HepG2 (cell line): ENCODE measurements at regions not wholly inside any gene's neighbourhood (a gene's known extent, or its start where the extent isn't known, plus 50 kb on each side); places are given as distances from the start of the nearest gene placed in this dataset.

ENCODE experiments used
- ATAC-seq: fragments of 200-7000 bp; cut with Tn5 transposase; 3 replicates; pipeline ENCODE4 v1.9.1; 2020; ENCODE audit warnings: mild to moderate bottlenecking, moderate library complexity
- BruUV-seq: library from RNA; stranded (reverse); fragments of 400-500 nt; replicated peaks from 2 replicates; lab custom pipeline; 2021; lab: Mats Ljungman, UMichigan
- CTCF ChIA-PET: fragments of 300-600 bp; formaldehyde crosslinking; extraction: SDS; loops from one replicate; lab custom pipeline; 2021; ENCODE audit warnings: low total read pairs, inconsistent platforms, low intra/inter-chr PET ratio; lab: Yijun Ruan, JAX
- POLR2A ChIA-PET: fragments of 350-600 bp; sonication (Branson Sonifier 250); formaldehyde crosslinking; loops from one replicate; lab custom pipeline; 2020; ENCODE audit warnings: antibody characterized with exemption, inconsistent platforms; lab: Yijun Ruan, JAX
- DNase-seq: peaks from one replicate; pipeline ENCODE4 v3.0.0-alpha.2; 2015; ENCODE audit warnings: low spot score
- FAIRE-seq: peaks from 3 replicates; lab custom pipeline; 2011; peaks lifted over from hg19 to GRCh38; lab: Jason Lieb, UNC
- H2AFZ ChIP-seq: one replicate; pipeline ENCODE4 v1.6.1; 2011; ENCODE audit warnings: low read length, inconsistent platforms
- H3K27ac ChIP-seq: fragments of 300-600 bp; 3 replicates; pipeline ENCODE4 v1.8.0; 2011; ENCODE audit warnings: mixed run types, mild to moderate bottlenecking, mixed read lengths, low read length, inconsistent platforms; ENCODE audit not compliant: insufficient read depth; ENCODE audit errors: extremely low read length
- H3K27me3 ChIP-seq, 2 experiments: fragments of 200-600 bp in 1 of 2; 2 replicates in 1 of 2; 3 replicates in 1 of 2; pipeline versions ENCODE4 v1.6.0 to v1.8.0; 2011; ENCODE audit warnings: low read length in 2 of 2, mild to moderate bottlenecking in 2 of 2, moderate library complexity in 2 of 2, inconsistent platforms in 1 of 2; ENCODE audit not compliant: insufficient read depth in 2 of 2, control insufficient read depth in 1 of 2
- H3K36me3 ChIP-seq, 2 experiments: fragments of 200-600 bp in 1 of 2; replicated peaks in 1 of 2; 2 replicates in 1 of 2; 3 replicates in 1 of 2; pipeline versions ENCODE4 v1.5.1 to v1.8.0; 2011; ENCODE audit warnings: low read length in 2 of 2, inconsistent platforms in 1 of 2; ENCODE audit not compliant: insufficient read depth in 2 of 2, control insufficient read depth in 1 of 2
- H3K4me1 ChIP-seq: 2 replicates; pipeline ENCODE4 v1.5.1; 2012; ENCODE audit warnings: low read length, inconsistent platforms; ENCODE audit not compliant: insufficient read depth
- H3K4me2 ChIP-seq: 2 replicates; pipeline ENCODE4 v1.6.0; 2011; ENCODE audit warnings: low read depth, low read length, inconsistent platforms
- H3K4me3 ChIP-seq, 3 experiments: fragments of 200-600 bp in 1 of 3; sonication (generic), shearing (Covaris generic) in 1 of 3; replicated peaks in 1 of 3; 2 replicates each; pipeline ENCODE4 v1.5.1; 2011 to 2016; ENCODE audit warnings: low read length in 3 of 3, inconsistent platforms in 2 of 3, low read depth in 2 of 3, mild to moderate bottlenecking in 2 of 3, control low read depth in 1 of 3, mixed read lengths in 1 of 3; ENCODE audit not compliant: insufficient read depth in 1 of 3
- H3K79me2 ChIP-seq: one replicate; pipeline ENCODE4 v1.6.1; 2011; ENCODE audit warnings: low read length, inconsistent platforms; ENCODE audit not compliant: insufficient read depth
- H3K9ac ChIP-seq: 2 replicates; pipeline ENCODE4 v1.6.0; 2011; ENCODE audit warnings: mild to moderate bottlenecking, low read depth, low read length, inconsistent platforms; ENCODE audit not compliant: insufficient read depth
- H3K9me3 ChIP-seq: 2 replicates; pipeline ENCODE4 v1.5.1; 2012; ENCODE audit warnings: mild to moderate bottlenecking, low read length
- H4K20me1 ChIP-seq: 2 replicates; pipeline ENCODE4 v1.6.0; 2011; ENCODE audit warnings: inconsistent platforms, mild to moderate bottlenecking, low read length, moderate library complexity; ENCODE audit not compliant: insufficient read depth
- FIP1L1 ChIP-seq: fragments of 200-400 bp; formaldehyde crosslinking; IDR thresholded peaks from 2 replicates; pipeline ENCODE4 v1.6.1; 2018; ENCODE audit warnings: low read depth, mild to moderate bottlenecking, low read length, moderate library complexity, borderline replicate concordance; ENCODE audit not compliant: insufficient read depth
- HNF4A ChIP-seq: sonication (generic); formaldehyde crosslinking; IDR thresholded peaks from 2 replicates; pipeline ENCODE4 v1.4.0; 2020; ENCODE audit warnings: missing genetic modification reagents
- HNRNPK ChIP-seq: fragments of 200-400 bp; formaldehyde crosslinking; IDR thresholded peaks from 2 replicates; pipeline ENCODE4 v1.6.1; 2018; ENCODE audit warnings: low read length, low read depth, moderate library complexity, mild to moderate bottlenecking; ENCODE audit not compliant: poor library complexity, severe bottlenecking
- KAT2B ChIP-seq: fragments of 150-350 bp; IDR thresholded peaks from 2 replicates; pipeline ENCODE4 v1.6.1; 2014; ENCODE audit warnings: low read depth, low read length, borderline replicate concordance
- KDM2A ChIP-seq: sonication (generic); formaldehyde crosslinking; IDR thresholded peaks from 2 replicates; pipeline ENCODE4 v1.4.0; 2020; ENCODE audit warnings: low read depth, missing genetic modification reagents, borderline replicate concordance
- PAX8 ChIP-seq: sonication (generic); formaldehyde crosslinking; IDR thresholded peaks from 2 replicates; pipeline ENCODE4 v1.8.0; 2022; ENCODE audit warnings: mild to moderate bottlenecking, missing genetic modification reagents, borderline replicate concordance
- RBAK ChIP-seq: sonication (generic); formaldehyde crosslinking; IDR thresholded peaks from 2 replicates; pipeline ENCODE4 v1.5.1; 2020; ENCODE audit warnings: mild to moderate bottlenecking, missing genetic modification reagents
- RCOR2 ChIP-seq: IDR thresholded peaks from 2 replicates; pipeline ENCODE4 v1.6.1; 2016; ENCODE audit warnings: missing biosample characterization, missing genetic modification reagents
- SALL1 ChIP-seq: sonication (generic); formaldehyde crosslinking; IDR thresholded peaks from 2 replicates; pipeline ENCODE4 v1.8.0; 2022; ENCODE audit warnings: mild to moderate bottlenecking, missing genetic modification reagents
- THAP11 ChIP-seq: IDR thresholded peaks from 2 replicates; pipeline ENCODE4 v1.6.1; 2016; ENCODE audit warnings: missing biosample characterization, missing genetic modification reagents
- THAP7 ChIP-seq: sonication (generic); formaldehyde crosslinking; IDR thresholded peaks from 2 replicates; pipeline ENCODE4 v1.8.1; 2023; ENCODE audit warnings: mild to moderate bottlenecking, missing genetic modification reagents
- ZFP37 ChIP-seq: sonication (generic); formaldehyde crosslinking; IDR thresholded peaks from 2 replicates; pipeline ENCODE4 v1.4.0; 2020; ENCODE audit warnings: missing genetic modification reagents, borderline replicate concordance
- ZNF430 ChIP-seq: sonication (generic); formaldehyde crosslinking; IDR thresholded peaks from 2 replicates; pipeline ENCODE4 v1.9.0; 2021; ENCODE audit warnings: mild to moderate bottlenecking, missing genetic modification reagents
- ZNF75D ChIP-seq: sonication (generic); formaldehyde crosslinking; IDR thresholded peaks from 2 replicates; pipeline ENCODE4 v1.8.1; 2023; ENCODE audit warnings: missing genetic modification reagents, mild to moderate bottlenecking, borderline replicate concordance
- ZNF782 ChIP-seq: sonication (generic); formaldehyde crosslinking; IDR thresholded peaks from 2 replicates; pipeline ENCODE4 v1.4.0; 2020; ENCODE audit warnings: missing genetic modification reagents, mild to moderate bottlenecking, borderline replicate concordance
- ZNF800 ChIP-seq: sonication (generic); formaldehyde crosslinking; IDR thresholded peaks from 2 replicates; pipeline ENCODE4 v1.4.0; 2020; ENCODE audit warnings: missing genetic modification reagents
- WGBS: methylation state at CpG from one replicate; pipeline ENCODE4 v1.1.6; 2017; ENCODE audit warnings: low lambda C conversion rate; 5-methylcytosine and 5-hydroxymethylcytosine counted together
- in situ Hi-C: cut with HindIII; loops from 2 replicates; pipeline ENCODE4 v1.10.0; 2017; ENCODE audit warnings: low pct_unique_long_range_greater_than_20kb; ENCODE audit not compliant: extremely low pct_ligation_motif_present
- intact Hi-C: fragments of 100-400 bp; cut with micrococcal nuclease; formaldehyde crosslinking; loops from one replicate; pipeline ENCODE4 v1.10.0; 2022; ENCODE audit not compliant: unreplicated experiment
- TF ChIP-seq, protein P1 (sequence below): sonication (generic); formaldehyde crosslinking; IDR thresholded peaks from 2 replicates; pipeline ENCODE4 v1.8.1; 2022; ENCODE audit warnings: low read depth, mild to moderate bottlenecking, missing genetic modification reagents

DNA sequence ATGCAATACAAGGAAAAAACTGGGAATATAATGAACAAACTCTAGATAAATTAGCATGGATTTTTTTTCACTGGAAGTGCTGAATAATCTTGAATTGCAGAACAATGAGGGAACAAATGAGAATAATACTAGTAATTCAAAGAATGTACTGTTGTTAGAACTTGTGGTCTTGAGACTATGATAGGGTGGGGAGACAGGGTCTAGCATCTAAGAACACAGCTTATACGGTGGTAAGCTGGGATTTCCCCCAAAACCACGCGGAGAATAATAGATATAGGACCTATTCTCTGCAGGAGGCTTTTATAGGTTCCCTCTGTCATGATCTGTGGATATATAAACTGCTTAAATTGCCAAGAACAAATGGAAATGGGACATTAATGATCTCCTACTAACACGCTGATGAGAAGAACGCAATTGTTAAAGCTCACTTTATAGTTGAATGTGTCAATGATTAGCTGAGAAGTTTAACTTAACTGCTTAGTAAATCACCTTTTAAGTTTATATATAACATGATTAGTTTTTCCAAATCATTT, 692.3 kb downstream of the ZPLD1 start:
- no peak overlapping the region for H2AFZ ChIP-seq
- no peaks in the 10 kb centered on the region for H4K20me1 ChIP-seq
- TF ChIP-seq ZNF75D (CRISPR knock-in tag) = no peak
- no peak for TF ChIP-seq ZNF800 (CRISPR knock-in tag)
- TF ChIP-seq SALL1 (CRISPR knock-in tag) = no peak
- TF ChIP-seq RBAK (CRISPR knock-in tag) = no peak
- no peak for TF ChIP-seq THAP11 (CRISPR knock-in tag)
- no peak for TF ChIP-seq RCOR2 (CRISPR knock-in tag)
- TF ChIP-seq KDM2A = no peak
- no peak for TF ChIP-seq HNRNPK
- TF ChIP-seq ZFP37 (CRISPR knock-in tag) = no peak
- no peak for TF ChIP-seq FIP1L1
- TF ChIP-seq, protein P1, sequence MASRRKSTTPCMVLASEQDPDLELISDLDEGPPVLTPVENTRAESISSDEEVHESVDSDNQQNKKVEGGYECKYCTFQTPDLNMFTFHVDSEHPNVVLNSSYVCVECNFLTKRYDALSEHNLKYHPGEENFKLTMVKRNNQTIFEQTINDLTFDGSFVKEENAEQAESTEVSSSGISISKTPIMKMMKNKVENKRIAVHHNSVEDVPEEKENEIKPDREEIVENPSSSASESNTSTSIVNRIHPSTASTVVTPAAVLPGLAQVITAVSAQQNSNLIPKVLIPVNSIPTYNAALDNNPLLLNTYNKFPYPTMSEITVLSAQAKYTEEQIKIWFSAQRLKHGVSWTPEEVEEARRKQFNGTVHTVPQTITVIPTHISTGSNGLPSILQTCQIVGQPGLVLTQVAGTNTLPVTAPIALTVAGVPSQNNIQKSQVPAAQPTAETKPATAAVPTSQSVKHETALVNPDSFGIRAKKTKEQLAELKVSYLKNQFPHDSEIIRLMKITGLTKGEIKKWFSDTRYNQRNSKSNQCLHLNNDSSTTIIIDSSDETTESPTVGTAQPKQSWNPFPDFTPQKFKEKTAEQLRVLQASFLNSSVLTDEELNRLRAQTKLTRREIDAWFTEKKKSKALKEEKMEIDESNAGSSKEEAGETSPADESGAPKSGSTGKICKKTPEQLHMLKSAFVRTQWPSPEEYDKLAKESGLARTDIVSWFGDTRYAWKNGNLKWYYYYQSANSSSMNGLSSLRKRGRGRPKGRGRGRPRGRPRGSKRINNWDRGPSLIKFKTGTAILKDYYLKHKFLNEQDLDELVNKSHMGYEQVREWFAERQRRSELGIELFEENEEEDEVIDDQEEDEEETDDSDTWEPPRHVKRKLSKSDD (CRISPR knock-in tag) = no peak
- TF ChIP-seq ZNF430 (CRISPR knock-in tag) = no peak
- TF ChIP-seq ZNF782 (CRISPR knock-in tag) = no peak
- no peak for TF ChIP-seq HNF4A
- TF ChIP-seq KAT2B = no peak
- TF ChIP-seq THAP7 (CRISPR knock-in tag) = no peak
- no peak for TF ChIP-seq PAX8 (CRISPR knock-in tag)
- H3K36me3 ChIP-seq = no peaks in the 10 kb centered on the region
- 10% methylated on average over 5 of the region's 5 CpGs for WGBS
- ChIA-PET CTCF (no interaction called here), POLR2A (no interaction called here)
- no peak overlapping the region for H3K4me3 ChIP-seq
- intact Hi-C loops (loop anchor here (10.0 kb wide), 1 partner anchor 452 kb away; no protein-coding TSS in a partner anchor), in situ Hi-C loops (no loop called here)
- no peak overlapping the region for H3K9ac ChIP-seq
- no peaks in the 10 kb centered on the region for H3K4me1 ChIP-seq
- DNase-seq (no peak), ATAC-seq (no peak), FAIRE-seq (no peak)
- no peaks in the 10 kb centered on the region for H3K27me3 ChIP-seq
- H3K9me3 ChIP-seq = no peaks in the 10 kb centered on the region
- H3K4me2 ChIP-seq = no peak overlapping the region
- no peaks in the 10 kb centered on the region for H3K79me2 ChIP-seq
- BruUV-seq = no TSS peak
- no peak overlapping the region for H3K27ac ChIP-seq
